ENCODE measurements at regions not wholly inside any gene's neighbourhood (a gene's known extent, or its start where the extent isn't known, plus 50 kb on each side); places are given as distances from the start of the nearest gene placed in this dataset.
"Not testable (repeated sequence)": the region's sequence is repeated elsewhere in the genome, so short reads cannot be mapped to it uniquely, and the experiment has no call there.

- no peak for DNase-seq
- Mint-ChIP-seq H3K27ac (no peak overlapping the region), H3K9me3 (peaks cover 2% of the 10 kb centered on the region), H3K36me3 (ENCODE audit: low read depth) (no peaks in the 10 kb centered on the region), H3K4me1 (no peaks in the 10 kb centered on the region), H3K4me3 (no peak overlapping the region), H3K27me3 (no peaks in the 10 kb centered on the region)
- ChIA-PET POLR2A (no interaction called here), CTCF (no interaction called here)
Measured at GRCh38 chr1:177650947-177651346, 318.9 kb downstream of the SEC16B start.

- DNase-seq: no peak
- Mint-ChIP-seq H3K9me3 (peaks cover 2% of the 10 kb centered on the region), H3K4me3 (no peak overlapping the region), H3K36me3 (ENCODE audit: low read depth) (no peaks in the 10 kb centered on the region), H3K27ac (no peak overlapping the region), H3K27me3 (no peaks in the 10 kb centered on the region), H3K4me1 (no peaks in the 10 kb centered on the region)
- ChIA-PET POLR2A (no interaction called here), CTCF (no interaction called here)
Measured at GRCh38 chr1:177648731-177649265, 321.1 kb downstream of the SEC16B start.

GRCh38 chr1:177648138-177648537 is 321.7 kb downstream of the SEC16B start:
- Mint-ChIP-seq H3K27me3 (no peaks in the 10 kb centered on the region), H3K36me3 (ENCODE audit: low read depth) (no peaks in the 10 kb centered on the region), H3K9me3 (peaks cover 2% of the 10 kb centered on the region), H3K4me3 (no peak overlapping the region), H3K4me1 (no peaks in the 10 kb centered on the region), H3K27ac (no peak overlapping the region)
- DNase-seq: no peak
- ChIA-PET CTCF (no interaction called here), POLR2A (no interaction called here)

GRCh38 chr1:177646757-177647730 is 322.8 kb downstream of the SEC16B start:
- Mint-ChIP-seq H3K27me3 (no peaks in the 10 kb centered on the region), H3K27ac (no peak overlapping the region), H3K4me3 (no peak overlapping the region), H3K4me1 (no peaks in the 10 kb centered on the region), H3K36me3 (ENCODE audit: low read depth) (no peaks in the 10 kb centered on the region), H3K9me3 (peaks cover 4% of the 10 kb centered on the region)
- DNase-seq: no peak
- POLR2A ChIA-PET: no interaction called here
- CTCF ChIA-PET: no interaction called here

- no peaks in the 10 kb centered on the region for H3K36me3 Mint-ChIP-seq (ENCODE audit: low read depth)
- no peak overlapping the region for H3K4me3 Mint-ChIP-seq
- POLR2A ChIA-PET: no interaction called here
- H3K4me1 Mint-ChIP-seq: no peaks in the 10 kb centered on the region
- CTCF ChIA-PET: no interaction called here
- no peak for DNase-seq
- no peaks in the 10 kb centered on the region for H3K27me3 Mint-ChIP-seq
- H3K9me3 Mint-ChIP-seq: peaks cover 4% of the 10 kb centered on the region
- H3K27ac Mint-ChIP-seq: no peak overlapping the region
Measured at GRCh38 chr1:177645491-177646190, 324.2 kb downstream of the SEC16B start.

GRCh38 chr1:177640687-177641086 is 329.2 kb downstream of the SEC16B start:
- H3K4me3 Mint-ChIP-seq: no peak overlapping the region
- peaks cover 2% of the 10 kb centered on the region for H3K9me3 Mint-ChIP-seq
- POLR2A ChIA-PET: no interaction called here
- H3K4me1 Mint-ChIP-seq: no peaks in the 10 kb centered on the region
- no peaks in the 10 kb centered on the region for H3K36me3 Mint-ChIP-seq (ENCODE audit: low read depth)
- CTCF ChIA-PET: no interaction called here
- H3K27ac Mint-ChIP-seq: no peak overlapping the region
- H3K27me3 Mint-ChIP-seq: no peaks in the 10 kb centered on the region
- no peak for DNase-seq

GRCh38 chr1:177634151-177634550 is 335.7 kb downstream of the SEC16B start:
- POLR2A ChIA-PET; H3K9me3 Mint-ChIP-seq; CTCF ChIA-PET; DNase-seq; H3K27me3 Mint-ChIP-seq; H3K27ac Mint-ChIP-seq; H3K4me3 Mint-ChIP-seq; H3K36me3 Mint-ChIP-seq (ENCODE audit: low read depth); H3K4me1 Mint-ChIP-seq: not testable (repeated sequence)

- H3K9me3 Mint-ChIP-seq: no peaks in the 10 kb centered on the region
- no peak overlapping the region for H3K27ac Mint-ChIP-seq
- no peaks in the 10 kb centered on the region for H3K4me1 Mint-ChIP-seq
- no peak for DNase-seq
- no peaks in the 10 kb centered on the region for H3K36me3 Mint-ChIP-seq (ENCODE audit: low read depth)
- ChIA-PET POLR2A (no interaction called here), CTCF (no interaction called here)
- H3K27me3 Mint-ChIP-seq: no peaks in the 10 kb centered on the region
- H3K4me3 Mint-ChIP-seq: no peak overlapping the region
Measured at GRCh38 chr1:177632923-177633615, 336.8 kb downstream of the SEC16B start.

GRCh38 chr1:177631770-177632169 is 338.1 kb downstream of the SEC16B start:
- Mint-ChIP-seq H3K27me3 (no peaks in the 10 kb centered on the region), H3K4me1 (no peaks in the 10 kb centered on the region), H3K9me3 (no peaks in the 10 kb centered on the region), H3K36me3 (ENCODE audit: low read depth) (no peaks in the 10 kb centered on the region), H3K4me3 (no peak overlapping the region), H3K27ac (no peak overlapping the region)
- CTCF ChIA-PET: no interaction called here
- DNase-seq: no peak
- POLR2A ChIA-PET: no interaction called here

- Mint-ChIP-seq H3K36me3 (ENCODE audit: low read depth) (no peaks in the 10 kb centered on the region), H3K9me3 (no peaks in the 10 kb centered on the region), H3K4me1 (no peaks in the 10 kb centered on the region), H3K4me3 (no peak overlapping the region), H3K27me3 (no peaks in the 10 kb centered on the region), H3K27ac (no peak overlapping the region)
- ChIA-PET POLR2A (no interaction called here), CTCF (no interaction called here)
- DNase-seq: no peak
Measured at GRCh38 chr1:177629526-177629925, 340.3 kb downstream of the SEC16B start.

- Mint-ChIP-seq H3K36me3 (ENCODE audit: low read depth) (no peaks in the 10 kb centered on the region), H3K27me3 (no peaks in the 10 kb centered on the region), H3K4me3 (no peak overlapping the region), H3K9me3 (no peaks in the 10 kb centered on the region), H3K27ac (no peak overlapping the region), H3K4me1 (no peaks in the 10 kb centered on the region)
- POLR2A ChIA-PET: no interaction called here
- DNase-seq: no peak
- CTCF ChIA-PET: no interaction called here
Measured at GRCh38 chr1:177627148-177627910, 342.5 kb downstream of the SEC16B start.

- H3K9me3 Mint-ChIP-seq: no peaks in the 10 kb centered on the region
- no peak overlapping the region for H3K4me3 Mint-ChIP-seq
- H3K36me3 Mint-ChIP-seq (ENCODE audit: low read depth): no peaks in the 10 kb centered on the region
- ChIA-PET POLR2A (no interaction called here), CTCF (no interaction called here)
- no peak overlapping the region for H3K27ac Mint-ChIP-seq
- H3K4me1 Mint-ChIP-seq: no peaks in the 10 kb centered on the region
- no peaks in the 10 kb centered on the region for H3K27me3 Mint-ChIP-seq
- DNase-seq: no peak
Measured at GRCh38 chr1:177620636-177621190, 349.1 kb downstream of the SEC16B start.

- ChIA-PET POLR2A (no interaction called here), CTCF (no interaction called here)
- no peaks in the 10 kb centered on the region for H3K9me3 Mint-ChIP-seq
- H3K4me3 Mint-ChIP-seq: no peak overlapping the region
- no peak for DNase-seq
- H3K27ac Mint-ChIP-seq: no peak overlapping the region
- no peaks in the 10 kb centered on the region for H3K27me3 Mint-ChIP-seq
- no peaks in the 10 kb centered on the region for H3K36me3 Mint-ChIP-seq (ENCODE audit: low read depth)
- H3K4me1 Mint-ChIP-seq: no peaks in the 10 kb centered on the region
Measured at GRCh38 chr1:177615251-177615650, 354.6 kb downstream of the SEC16B start.
